ENCODE measurements at regions not wholly inside any gene's neighbourhood (a gene's known extent, or its start where the extent isn't known, plus 50 kb on each side); places are given as distances from the start of the nearest gene placed in this dataset.
"Not testable (repeated sequence)": the region's sequence is repeated elsewhere in the genome, so short reads cannot be mapped to it uniquely, and the experiment has no call there.

- Mint-ChIP-seq H3K4me3 (no peak overlapping the region), H3K9me3 (peaks cover 4% of the 10 kb centered on the region), H3K36me3 (ENCODE audit: low read depth) (no peaks in the 10 kb centered on the region), H3K4me1 (ENCODE audit: low read depth) (peaks cover 26% of the 10 kb centered on the region), H3K27ac (no peak overlapping the region), H3K27me3 (no peaks in the 10 kb centered on the region)
- no peak for TF ChIP-seq CTCF (IDR thresholded peaks at IDR 0.05)
- no peak for ATAC-seq
- ChIA-PET POLR2A (interaction anchor here (1.7 kb wide), 1 partner anchor 10 kb away, joined by 5 read pairs; no protein-coding TSS in a partner anchor), CTCF (interaction anchor here (0.9 to 1.5 kb wide), 3 partner anchors 8 to 10 kb away, joined by 3 to 4 read pairs (median 3); no protein-coding TSS in a partner anchor)
- intact Hi-C loops (cut with micrococcal nuclease) = no loop called here
- DNase-seq = no peak
These were observed 64.8 kb upstream of the BCL6 start for GRCh38 chr3:187810021-187810446.

GRCh38 chr3:187811585-187812250, 66.5 kb upstream of the BCL6 start:
- POLR2A ChIA-PET = interaction anchor here (1.7 kb wide), 1 partner anchor 11 kb away, joined by 5 read pairs; no protein-coding TSS in a partner anchor

GRCh38 chr3:187812496-187812895, 67.2 kb upstream of the BCL6 start:
- DNase-seq (no peak), ATAC-seq (no peak)
- TF ChIP-seq CTCF (IDR thresholded peaks at IDR 0.05) = no peak
- Mint-ChIP-seq H3K4me1 (ENCODE audit: low read depth) (peaks cover 3% of the 10 kb centered on the region), H3K27ac (no peak overlapping the region), H3K9me3 (peaks cover 4% of the 10 kb centered on the region), H3K36me3 (ENCODE audit: low read depth) (no peaks in the 10 kb centered on the region), H3K4me3 (no peak overlapping the region), H3K27me3 (no peaks in the 10 kb centered on the region)
- POLR2A ChIA-PET = no interaction called here
- intact Hi-C loops (cut with micrococcal nuclease) = no loop called here
- CTCF ChIA-PET = interaction anchor here (1.3 to 1.6 kb wide), 2 partner anchors 9 to 65 kb away, joined by 3 to 4 read pairs; no protein-coding TSS in a partner anchor

More at GRCh38 chr3:187811585-187812250, 66.5 kb upstream of the BCL6 start:
- no peaks in the 10 kb centered on the region for H3K36me3 Mint-ChIP-seq (ENCODE audit: low read depth)
- no peaks in the 10 kb centered on the region for H3K27me3 Mint-ChIP-seq
- no peak overlapping the region for H3K27ac Mint-ChIP-seq
- no peak overlapping the region for H3K4me3 Mint-ChIP-seq
- DNase-seq = no peak
- CTCF ChIA-PET = interaction anchor here (0.9 to 1.6 kb wide), 5 partner anchors 9 to 122 kb away, joined by 3 to 4 read pairs (median 3); no protein-coding TSS in a partner anchor
- no peaks in the 10 kb centered on the region for H3K9me3 Mint-ChIP-seq
- ATAC-seq = no peak
- H3K4me1 Mint-ChIP-seq (ENCODE audit: low read depth) = peaks cover 10% of the 10 kb centered on the region
- TF ChIP-seq CTCF (IDR thresholded peaks at IDR 0.05) = no peak
- intact Hi-C loops (cut with micrococcal nuclease) = no loop called here

- POLR2A ChIA-PET = no interaction called here
- Mint-ChIP-seq H3K4me1 (ENCODE audit: low read depth) (no peaks in the 10 kb centered on the region), H3K36me3 (ENCODE audit: low read depth) (no peaks in the 10 kb centered on the region), H3K4me3 (no peak overlapping the region), H3K27me3 (no peaks in the 10 kb centered on the region), H3K27ac (no peak overlapping the region), H3K9me3 (peaks cover 6% of the 10 kb centered on the region)
- DNase-seq (no peak), ATAC-seq (no peak)
- intact Hi-C loops (cut with micrococcal nuclease) = no loop called here
- no peak for TF ChIP-seq CTCF (IDR thresholded peaks at IDR 0.05)
- CTCF ChIA-PET = interaction anchor here (0.9 to 1.3 kb wide), 2 partner anchors 10 to 65 kb away, joined by 3 read pairs; no protein-coding TSS in a partner anchor
These were observed 67.9 kb upstream of the BCL6 start for GRCh38 chr3:187813198-187813597.

GRCh38 chr3:187817766-187818165, 72.5 kb upstream of the BCL6 start:
- H3K27ac Mint-ChIP-seq; H3K4me1 Mint-ChIP-seq (ENCODE audit: low read depth); POLR2A ChIA-PET; ATAC-seq; H3K9me3 Mint-ChIP-seq; H3K4me3 Mint-ChIP-seq; intact Hi-C loops (cut with micrococcal nuclease); H3K27me3 Mint-ChIP-seq; DNase-seq; H3K36me3 Mint-ChIP-seq (ENCODE audit: low read depth): not testable (repeated sequence)
- CTCF ChIA-PET = interaction anchor here (0.9 to 1.5 kb wide), 2 partner anchors 8 to 15 kb away, joined by 3 to 4 read pairs; no protein-coding TSS in a partner anchor

Data from activated CD8-positive, alpha-beta T cell treated with anti-CD3 and anti-CD28 coated beads for 36 hours (primary cell).